Tibial nerve (tissue), 4 donors: ENCODE measurements at regions not wholly inside any gene's neighbourhood (a gene's known extent, or its start where the extent isn't known, plus 50 kb on each side); places are given as distances from the start of the nearest gene placed in this dataset.
A peak's percentile ranks its signal among the peaks of the same experiment; 100 is the strongest.

Experiments
- DNase-seq, 2 donors: peaks; one replicate each; pipeline ENCODE4 v3.0.0-alpha.2; 2019; ENCODE audit warnings: low spot score in 2 of 2
- H3K27ac ChIP-seq, 4 donors: fragments of 200-600 bp; sonication (generic) in 3 of 4; one replicate each; pipeline ENCODE4 v1.5.1; 2017 to 2019; ENCODE audit warnings: mild to moderate bottlenecking in 1 of 4
- H3K27me3 ChIP-seq, 2 donors: fragments of 200-600 bp; sonication (generic) in 1 of 2; one replicate each; pipeline versions ENCODE4 v1.5.1 to v1.6.0; 2017 to 2019
- H3K36me3 ChIP-seq, 3 donors: fragments of 200-600 bp; sonication (generic); one replicate each; pipeline ENCODE4 v1.5.1; 2018 to 2019
- H3K4me1 ChIP-seq, 4 donors: fragments of 200-600 bp; sonication (generic) in 3 of 4; one replicate each; pipeline ENCODE4 v1.5.1; 2017 to 2019
- H3K4me3 ChIP-seq, 4 donors: fragments of 200-600 bp; sonication (generic) in 3 of 4; one replicate each; pipeline ENCODE4 v1.5.1; 2017 to 2019; ENCODE audit warnings: mild to moderate bottlenecking in 1 of 4, moderate library complexity in 1 of 4
- H3K9me3 ChIP-seq, 4 donors: fragments of 200-600 bp; sonication (generic) in 3 of 4; one replicate each; pipeline ENCODE4 v1.5.1; 2017 to 2019
- CTCF ChIP-seq, 5 experiments: fragments of 200-600 bp in 3 of 5; fragments of 450-650 bp in 2 of 5; sonication (generic) in 3 of 5; IDR thresholded peaks; one replicate each; pipeline ENCODE4 v1.5.1; 2016 to 2019; ENCODE audit warnings: antibody characterized with exemption in 5 of 5, mild to moderate bottlenecking in 3 of 5, moderate library complexity in 2 of 5
- EP300 ChIP-seq, 2 donors: sonication (generic); formaldehyde crosslinking; IDR thresholded peaks; one replicate each; pipeline ENCODE4 v1.6.1; 2017; ENCODE audit warnings: antibody characterized with exemption in 2 of 2, mild to moderate bottlenecking in 1 of 2
- POLR2A ChIP-seq, 2 donors: fragments of 450-650 bp; IDR thresholded peaks; one replicate each; pipeline ENCODE4 v1.6.1; 2017; ENCODE audit warnings: antibody characterized with exemption in 2 of 2, mild to moderate bottlenecking in 2 of 2, moderate library complexity in 2 of 2
- WGBS, 2 donors: methylation state at CpG; one replicate each; pipeline ENCODE4 v1.1.5; 2018; 5-methylcytosine and 5-hydroxymethylcytosine counted together

DNA sequence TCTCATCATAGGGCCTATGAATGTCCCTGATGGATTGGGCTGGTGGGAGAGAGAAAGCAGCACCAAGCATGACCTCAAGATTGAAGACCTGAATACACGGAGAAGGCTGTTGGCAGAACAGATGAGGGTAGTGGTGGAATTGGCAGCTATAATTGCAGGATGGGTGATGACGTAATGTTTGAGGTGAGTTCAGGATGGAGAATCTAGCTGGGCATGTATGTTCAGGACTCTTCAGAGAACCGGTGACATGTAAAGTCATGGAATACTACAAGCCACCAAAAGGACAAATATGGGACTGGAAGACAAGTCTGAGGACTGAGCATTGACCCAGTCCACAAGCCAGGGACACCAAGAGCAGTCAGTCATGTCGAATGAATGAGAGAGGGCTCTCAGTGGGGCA lies 999.8 kb upstream of the TMEM132C start:
- 84 to 89% methylated on average over 4 of the region's 4 CpGs for WGBS, 2 donors
- H3K9me3 ChIP-seq = peaks cover 0 to 4% (median 0%) of the 10 kb centered on the region in 4 donors
- no peaks in the 10 kb centered on the region for H3K36me3 ChIP-seq
- no peak overlapping the region for H3K27ac ChIP-seq
- H3K27me3 ChIP-seq = no peaks in the 10 kb centered on the region
- H3K4me3 ChIP-seq = no peak overlapping the region
- no peak for DNase-seq
- no peaks in the 10 kb centered on the region for H3K4me1 ChIP-seq
- TF ChIP-seq POLR2A (IDR thresholded peaks at IDR 0.05) (no peak), CTCF (IDR thresholded peaks at IDR 0.05) (no peak), EP300 (IDR thresholded peaks at IDR 0.05) (no peak)

DNA sequence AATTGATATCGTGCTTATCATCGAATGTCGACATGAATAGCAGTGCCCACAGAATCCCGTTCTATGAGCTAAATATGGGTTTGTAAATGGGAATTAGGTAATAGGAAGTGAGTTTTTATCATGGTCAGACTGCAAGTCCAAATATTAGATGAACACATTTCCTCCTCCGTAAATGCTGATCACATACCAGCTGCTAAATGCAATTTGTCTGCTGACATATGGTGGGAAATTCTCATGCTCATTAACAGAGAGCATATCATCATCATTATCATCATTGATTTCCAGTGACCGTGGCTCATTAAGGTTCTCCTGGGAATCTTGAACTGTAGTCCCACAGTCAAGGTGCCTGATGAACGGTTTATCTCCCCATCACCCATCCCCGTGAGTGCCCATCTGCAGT lies 998.8 kb upstream of the TMEM132C start:
- 81 to 89% methylated on average over 8 of the region's 8 CpGs for WGBS, 2 donors
- no peak overlapping the region for H3K4me3 ChIP-seq
- no peak for DNase-seq
- TF ChIP-seq CTCF (IDR thresholded peaks at IDR 0.05) = no peak
- TF ChIP-seq POLR2A (IDR thresholded peaks at IDR 0.05) = no peak
- no peak for TF ChIP-seq EP300 (IDR thresholded peaks at IDR 0.05)
- no peaks in the 10 kb centered on the region for H3K4me1 ChIP-seq
- no peaks in the 10 kb centered on the region for H3K36me3 ChIP-seq
- H3K27me3 ChIP-seq = no peaks in the 10 kb centered on the region
- H3K27ac ChIP-seq = no peak overlapping the region
- H3K9me3 ChIP-seq = peaks cover 0 to 3% (median 0%) of the 10 kb centered on the region in 4 donors

DNA sequence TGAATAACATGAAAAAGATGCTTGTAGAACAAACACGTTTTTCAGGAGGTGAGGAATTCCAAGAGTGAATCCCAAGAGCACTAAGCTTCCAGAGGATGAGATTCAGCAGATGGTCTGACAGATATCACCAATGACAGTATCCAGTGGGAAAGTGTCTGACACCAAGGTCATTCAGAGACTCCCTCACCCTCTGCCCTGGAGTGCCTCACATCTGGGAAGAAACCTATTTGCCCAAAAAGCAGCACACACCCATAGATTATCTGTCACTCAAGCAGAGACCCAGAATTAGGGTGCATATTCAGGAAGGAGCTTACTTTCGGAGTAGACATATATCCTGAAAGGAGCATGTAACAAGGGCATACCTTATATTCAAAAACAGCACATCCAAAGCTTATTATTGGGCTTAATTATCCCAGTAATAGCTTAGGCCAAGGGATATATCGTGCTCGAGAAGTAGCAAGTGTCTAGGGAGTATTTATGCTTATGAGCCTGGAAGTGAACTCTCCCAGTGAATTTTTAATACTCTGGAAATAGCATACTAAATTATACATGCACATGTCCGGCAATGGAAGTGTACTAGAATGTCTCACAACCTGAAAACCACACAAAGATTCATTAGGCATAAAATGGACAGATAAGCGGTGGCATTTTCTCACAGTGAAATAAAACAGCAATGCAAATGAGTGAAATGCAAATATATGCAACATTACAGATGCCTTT lies 998.1 kb upstream of the TMEM132C start:
- no peak overlapping the region for H3K4me3 ChIP-seq
- no peak overlapping the region for H3K27ac ChIP-seq
- TF ChIP-seq CTCF (IDR thresholded peaks at IDR 0.05) (no peak), POLR2A (IDR thresholded peaks at IDR 0.05) (no peak), EP300 (IDR thresholded peaks at IDR 0.05) (no peak)
- no peaks in the 10 kb centered on the region for H3K36me3 ChIP-seq
- H3K4me1 ChIP-seq = no peaks in the 10 kb centered on the region
- DNase-seq = no peak
- H3K27me3 ChIP-seq = no peaks in the 10 kb centered on the region
- 63 to 71% methylated on average over 6 of the region's 6 CpGs for WGBS, 2 donors
- H3K9me3 ChIP-seq = no peaks in the 10 kb centered on the region

DNA sequence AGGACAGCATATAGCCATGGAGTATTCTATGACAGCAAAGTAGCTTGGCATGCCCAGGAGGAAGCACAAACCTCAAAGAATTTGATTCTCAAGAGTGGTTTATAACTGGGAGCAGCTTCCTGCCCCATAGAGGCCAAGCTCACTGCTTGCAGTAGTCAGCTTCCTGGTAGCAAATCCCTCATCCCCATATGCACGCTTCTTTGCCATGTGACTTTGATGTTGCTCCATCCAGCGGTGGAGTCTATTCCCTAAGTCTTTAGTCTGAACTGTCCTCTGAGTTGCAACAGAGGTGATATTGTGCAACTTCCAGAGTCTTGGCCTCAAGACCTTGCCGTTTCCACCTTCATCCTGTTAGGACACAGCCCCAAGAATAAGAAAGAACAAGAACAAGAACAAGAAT lies 996.8 kb upstream of the TMEM132C start:
- DNase-seq = peak in 1 of 2 donors; percentile 61
- Histone ChIP-seq H3K36me3 (no peaks in the 10 kb centered on the region), H3K27me3 (no peaks in the 10 kb centered on the region), H3K4me3 (no peak overlapping the region), H3K9me3 (no peaks in the 10 kb centered on the region), H3K4me1 (no peaks in the 10 kb centered on the region), H3K27ac (no peak overlapping the region)
- peak in 1 of 2 donors; percentile 61 for TF ChIP-seq EP300 (IDR thresholded peaks at IDR 0.05)
- no peak for TF ChIP-seq POLR2A (IDR thresholded peaks at IDR 0.05)
- TF ChIP-seq CTCF (IDR thresholded peaks at IDR 0.05) = no peak
- WGBS, 2 donors = 60 to 69% methylated on average over 3 of the region's 3 CpGs

DNA sequence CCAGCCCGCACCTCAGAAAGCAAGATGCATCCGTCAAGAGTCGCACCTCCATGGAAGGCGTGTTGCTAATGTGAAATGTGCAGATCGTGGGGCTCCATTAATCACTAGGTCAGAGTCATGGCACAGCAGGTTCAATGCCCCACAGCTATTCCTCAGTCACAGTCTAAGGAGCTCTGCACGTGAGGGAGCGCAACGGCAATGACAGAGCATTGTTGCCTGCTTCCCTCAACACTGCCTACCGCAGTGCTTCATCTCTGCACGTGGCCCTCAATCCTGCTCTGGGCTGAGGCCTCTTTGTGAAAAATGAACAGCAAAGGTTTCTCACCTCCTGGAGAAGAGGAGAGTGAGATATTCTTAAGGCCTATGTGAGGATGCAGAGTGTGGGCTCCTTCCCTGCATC lies 995.2 kb upstream of the TMEM132C start:
- Histone ChIP-seq H3K36me3 (no peaks in the 10 kb centered on the region), H3K27me3 (no peaks in the 10 kb centered on the region), H3K4me1 (no peaks in the 10 kb centered on the region), H3K4me3 (no peak overlapping the region), H3K9me3 (no peaks in the 10 kb centered on the region), H3K27ac (no peak overlapping the region)
- no peak for DNase-seq
- no peak for TF ChIP-seq POLR2A (IDR thresholded peaks at IDR 0.05)
- no peak for TF ChIP-seq CTCF (IDR thresholded peaks at IDR 0.05)
- no peak for TF ChIP-seq EP300 (IDR thresholded peaks at IDR 0.05)
- 92 to 93% methylated on average over 10 of the region's 10 CpGs for WGBS, 2 donors
